HFFc6 (cell line): ENCODE measurements at regions not wholly inside any gene's neighbourhood (a gene's known extent, or its start where the extent isn't known, plus 50 kb on each side); places are given as distances from the start of the nearest gene placed in this dataset.

ENCODE experiments used
- DNase-seq: peaks from one replicate; pipeline ENCODE4 v3.0.0-alpha.2; 2018
- H3K27ac Mint-ChIP-seq: 2 replicates; pipeline ENCODE4 v1.8.0; 2020; ENCODE audit warnings: mild to moderate bottlenecking, mixed read lengths
- H3K27me3 Mint-ChIP-seq: 2 replicates; pipeline ENCODE4 v1.8.0; 2021; ENCODE audit warnings: mild to moderate bottlenecking, moderate library complexity, mixed read lengths; ENCODE audit not compliant: insufficient read depth
- H3K36me3 Mint-ChIP-seq: 2 replicates; pipeline ENCODE4 v1.8.0; 2021; ENCODE audit warnings: low read depth, mixed read lengths
- H3K4me1 Mint-ChIP-seq: 2 replicates; pipeline ENCODE4 v1.8.0; 2020; ENCODE audit warnings: low read depth, mixed read lengths
- H3K4me3 Mint-ChIP-seq: 2 replicates; pipeline ENCODE4 v1.8.0; 2020; ENCODE audit warnings: mild to moderate bottlenecking, moderate library complexity, mixed read lengths
- H3K9me3 Mint-ChIP-seq: 2 replicates; pipeline ENCODE4 v1.8.0; 2020; ENCODE audit warnings: mild to moderate bottlenecking, mixed read lengths
- CTCF ChIP-seq: fragments of 200-600 bp; sonication (generic); IDR thresholded peaks from 2 replicates; pipeline ENCODE4 v1.5.0; 2021; ENCODE audit warnings: antibody characterized with exemption, mild to moderate bottlenecking

- Mint-ChIP-seq H3K4me3 (no peak overlapping the region), H3K27ac (no peak overlapping the region)
- TF ChIP-seq CTCF = no peak
These were observed 1568.4 kb downstream of the GRIK2 start for GRCh38 chr6:102961902-102962301.

GRCh38 chr6:102950967-102951366 lies 1557.5 kb downstream of the GRIK2 start:
- no peaks in the 10 kb centered on the region for H3K4me1 Mint-ChIP-seq
- no peak overlapping the region for H3K27ac Mint-ChIP-seq
- TF ChIP-seq CTCF = no peak
- H3K27me3 Mint-ChIP-seq = no peaks in the 10 kb centered on the region
- DNase-seq = no peak
- H3K36me3 Mint-ChIP-seq = no peaks in the 10 kb centered on the region
- peaks cover 6% of the 10 kb centered on the region; the same call in 1 of the 2 replicates for H3K9me3 Mint-ChIP-seq
- H3K4me3 Mint-ChIP-seq = no peak overlapping the region

More at GRCh38 chr6:102961902-102962301, 1568.4 kb downstream of the GRIK2 start:
- Mint-ChIP-seq H3K9me3 (peaks cover 19% of the 10 kb centered on the region), H3K36me3 (no peaks in the 10 kb centered on the region), H3K4me1 (no peaks in the 10 kb centered on the region), H3K27me3 (no peaks in the 10 kb centered on the region)
- no peak for DNase-seq

GRCh38 chr6:102944475-102944874 lies 1551.0 kb downstream of the GRIK2 start:
- Mint-ChIP-seq H3K9me3 (peaks cover 15% of the 10 kb centered on the region; the same call in 1 of the 2 replicates), H3K4me1 (no peaks in the 10 kb centered on the region), H3K36me3 (no peaks in the 10 kb centered on the region; the same call in 1 of the 2 replicates), H3K27me3 (no peaks in the 10 kb centered on the region), H3K27ac (no peak overlapping the region), H3K4me3 (no peak overlapping the region)
- no peak for DNase-seq
- TF ChIP-seq CTCF = no peak

- H3K4me3 Mint-ChIP-seq = no peak overlapping the region
- DNase-seq = no peak
- no peak for TF ChIP-seq CTCF
- no peaks in the 10 kb centered on the region; the same call in 1 of the 2 replicates for H3K36me3 Mint-ChIP-seq
- H3K27ac Mint-ChIP-seq = no peak overlapping the region
- no peaks in the 10 kb centered on the region for H3K4me1 Mint-ChIP-seq
- H3K9me3 Mint-ChIP-seq = peaks cover 15% of the 10 kb centered on the region; the same call in 1 of the 2 replicates
- H3K27me3 Mint-ChIP-seq = no peaks in the 10 kb centered on the region
These were observed 1548.7 kb downstream of the GRIK2 start for GRCh38 chr6:102942206-102942605.

GRCh38 chr6:102936959-102937358 lies 1543.5 kb downstream of the GRIK2 start:
- Mint-ChIP-seq H3K9me3 (peaks cover 24% of the 10 kb centered on the region), H3K4me1 (no peaks in the 10 kb centered on the region), H3K27me3 (no peaks in the 10 kb centered on the region), H3K4me3 (no peak overlapping the region), H3K36me3 (no peaks in the 10 kb centered on the region), H3K27ac (no peak overlapping the region)
- no peak for TF ChIP-seq CTCF
- no peak for DNase-seq

- H3K9me3 Mint-ChIP-seq = peaks cover 45% of the 10 kb centered on the region
- no peaks in the 10 kb centered on the region for H3K36me3 Mint-ChIP-seq
- no peaks in the 10 kb centered on the region for H3K4me1 Mint-ChIP-seq
- no peak for TF ChIP-seq CTCF
- no peak overlapping the region for H3K27ac Mint-ChIP-seq
- DNase-seq = no peak
- H3K4me3 Mint-ChIP-seq = no peak overlapping the region
- no peaks in the 10 kb centered on the region for H3K27me3 Mint-ChIP-seq
These were observed 1534.6 kb downstream of the GRIK2 start for GRCh38 chr6:102928109-102928508.
